Ascending aorta (tissue), 2 donors: ENCODE measurements at regions not wholly inside any gene's neighbourhood (a gene's known extent, or its start where the extent isn't known, plus 50 kb on each side); places are given as distances from the start of the nearest gene placed in this dataset.

Experiments used
- DNase-seq, 2 donors: peaks; one replicate each; pipeline ENCODE4 v3.0.0-alpha.2; 2019; ENCODE audit warnings: low spot score in 2 of 2
- H3K27ac ChIP-seq, 2 donors: fragments of 200-600 bp; sonication (generic); one replicate each; pipeline ENCODE4 v1.5.1; 2016 to 2017; ENCODE audit warnings: mild to moderate bottlenecking in 1 of 2
- H3K27me3 ChIP-seq: fragments of 200-600 bp; sonication (generic); one replicate; pipeline ENCODE4 v1.5.1; 2017
- H3K36me3 ChIP-seq, 2 donors: fragments of 200-600 bp; sonication (generic); one replicate each; pipeline ENCODE4 v1.5.1; 2016
- H3K4me1 ChIP-seq, 2 donors: fragments of 200-600 bp; sonication (generic); one replicate each; pipeline ENCODE4 v1.5.1; 2016 to 2017; ENCODE audit warnings: mild to moderate bottlenecking in 1 of 2
- H3K4me3 ChIP-seq, 2 donors: fragments of 200-600 bp; sonication (generic); one replicate each; pipeline ENCODE4 v1.5.1; 2016 to 2017; ENCODE audit warnings: mild to moderate bottlenecking in 1 of 2
- H3K9me3 ChIP-seq, 2 donors: fragments of 200-600 bp; sonication (generic); one replicate each; pipeline ENCODE4 v1.5.1; 2016
- intact Hi-C: fragments of 100-400 bp; cut with DNase I; formaldehyde crosslinking; loops from one replicate; pipeline ENCODE4 v1.15.1; 2023
- TF ChIP-seq, protein P1 (sequence below), 3 experiments: fragments of 200-600 bp in 2 of 3; fragments of 450-650 bp in 1 of 3; sonication (generic) in 2 of 3; IDR thresholded peaks; one replicate each; pipeline ENCODE4 v1.5.1; 2016 to 2019; ENCODE audit warnings: antibody characterized with exemption in 3 of 3, mild to moderate bottlenecking in 1 of 3, moderate library complexity in 1 of 3

DNA sequence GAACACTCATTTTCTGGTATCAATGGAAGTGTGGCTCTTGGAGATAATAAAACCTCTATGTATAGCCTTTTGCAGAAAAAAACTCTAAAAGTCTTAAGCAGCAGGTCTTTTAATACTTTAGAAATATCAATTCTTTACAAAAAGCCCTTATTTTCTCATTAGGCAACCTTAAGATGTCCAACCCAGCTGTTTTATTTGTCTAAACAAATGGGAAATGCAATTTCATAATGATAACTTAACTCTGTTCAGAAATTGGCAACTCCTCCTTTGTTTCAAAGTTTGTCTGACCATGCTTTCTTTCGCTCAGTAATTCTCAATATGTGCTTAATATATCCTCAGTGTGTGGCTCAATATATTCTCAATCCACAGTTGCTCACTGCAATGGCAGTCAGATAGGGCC lies 196.5 kb upstream of the VEGFC start:
- Histone ChIP-seq H3K36me3 (no peaks in the 10 kb centered on the region), H3K4me1 (no peaks in the 10 kb centered on the region), H3K27ac (no peak overlapping the region), H3K4me3 (no peak overlapping the region), H3K9me3 (no peaks in the 10 kb centered on the region), H3K27me3 (no peaks in the 10 kb centered on the region)
- no peak for DNase-seq
- TF ChIP-seq, protein P1, sequence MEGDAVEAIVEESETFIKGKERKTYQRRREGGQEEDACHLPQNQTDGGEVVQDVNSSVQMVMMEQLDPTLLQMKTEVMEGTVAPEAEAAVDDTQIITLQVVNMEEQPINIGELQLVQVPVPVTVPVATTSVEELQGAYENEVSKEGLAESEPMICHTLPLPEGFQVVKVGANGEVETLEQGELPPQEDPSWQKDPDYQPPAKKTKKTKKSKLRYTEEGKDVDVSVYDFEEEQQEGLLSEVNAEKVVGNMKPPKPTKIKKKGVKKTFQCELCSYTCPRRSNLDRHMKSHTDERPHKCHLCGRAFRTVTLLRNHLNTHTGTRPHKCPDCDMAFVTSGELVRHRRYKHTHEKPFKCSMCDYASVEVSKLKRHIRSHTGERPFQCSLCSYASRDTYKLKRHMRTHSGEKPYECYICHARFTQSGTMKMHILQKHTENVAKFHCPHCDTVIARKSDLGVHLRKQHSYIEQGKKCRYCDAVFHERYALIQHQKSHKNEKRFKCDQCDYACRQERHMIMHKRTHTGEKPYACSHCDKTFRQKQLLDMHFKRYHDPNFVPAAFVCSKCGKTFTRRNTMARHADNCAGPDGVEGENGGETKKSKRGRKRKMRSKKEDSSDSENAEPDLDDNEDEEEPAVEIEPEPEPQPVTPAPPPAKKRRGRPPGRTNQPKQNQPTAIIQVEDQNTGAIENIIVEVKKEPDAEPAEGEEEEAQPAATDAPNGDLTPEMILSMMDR (IDR thresholded peaks at IDR 0.05), result no peak
- intact Hi-C loops, result no loop called here

DNA sequence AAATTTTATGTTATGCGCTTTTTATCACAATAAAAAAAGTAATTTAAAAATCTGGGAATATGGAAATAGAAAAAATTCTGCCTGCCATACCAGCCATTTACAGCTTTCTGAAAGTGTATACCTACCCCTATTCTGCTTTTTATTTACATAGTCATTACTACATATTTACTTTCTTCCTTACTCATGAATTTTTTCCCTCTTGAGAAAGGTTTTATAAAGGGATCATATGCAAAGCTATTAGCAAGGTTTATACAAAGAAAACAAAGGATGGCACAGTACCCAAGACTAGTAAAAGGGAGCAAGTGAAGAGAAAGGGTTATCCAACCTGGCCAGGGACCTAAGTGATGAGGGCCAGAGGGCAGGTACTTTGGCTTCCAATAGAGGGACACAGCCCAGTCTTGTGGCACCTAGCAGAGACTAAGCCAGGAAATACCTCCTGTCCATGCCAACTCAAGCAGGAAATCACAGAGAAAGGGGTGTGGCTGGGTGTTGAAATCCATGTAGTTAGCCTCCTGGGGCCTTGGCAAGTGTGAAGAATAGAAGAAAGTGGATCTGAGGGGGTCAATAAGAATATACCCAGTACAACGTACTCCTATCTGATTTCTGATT lies 207.3 kb upstream of the VEGFC start:
- no peak for DNase-seq
- TF ChIP-seq, protein P1 (IDR thresholded peaks at IDR 0.05), result no peak
- H3K27ac ChIP-seq, result no peak overlapping the region
- no peaks in the 10 kb centered on the region for H3K4me1 ChIP-seq
- H3K9me3 ChIP-seq, result peaks cover 0 to 9% of the 10 kb centered on the region in 2 donors
- H3K36me3 ChIP-seq, result no peaks in the 10 kb centered on the region
- intact Hi-C loops, result no loop called here
- no peaks in the 10 kb centered on the region for H3K27me3 ChIP-seq
- H3K4me3 ChIP-seq, result no peak overlapping the region

DNA sequence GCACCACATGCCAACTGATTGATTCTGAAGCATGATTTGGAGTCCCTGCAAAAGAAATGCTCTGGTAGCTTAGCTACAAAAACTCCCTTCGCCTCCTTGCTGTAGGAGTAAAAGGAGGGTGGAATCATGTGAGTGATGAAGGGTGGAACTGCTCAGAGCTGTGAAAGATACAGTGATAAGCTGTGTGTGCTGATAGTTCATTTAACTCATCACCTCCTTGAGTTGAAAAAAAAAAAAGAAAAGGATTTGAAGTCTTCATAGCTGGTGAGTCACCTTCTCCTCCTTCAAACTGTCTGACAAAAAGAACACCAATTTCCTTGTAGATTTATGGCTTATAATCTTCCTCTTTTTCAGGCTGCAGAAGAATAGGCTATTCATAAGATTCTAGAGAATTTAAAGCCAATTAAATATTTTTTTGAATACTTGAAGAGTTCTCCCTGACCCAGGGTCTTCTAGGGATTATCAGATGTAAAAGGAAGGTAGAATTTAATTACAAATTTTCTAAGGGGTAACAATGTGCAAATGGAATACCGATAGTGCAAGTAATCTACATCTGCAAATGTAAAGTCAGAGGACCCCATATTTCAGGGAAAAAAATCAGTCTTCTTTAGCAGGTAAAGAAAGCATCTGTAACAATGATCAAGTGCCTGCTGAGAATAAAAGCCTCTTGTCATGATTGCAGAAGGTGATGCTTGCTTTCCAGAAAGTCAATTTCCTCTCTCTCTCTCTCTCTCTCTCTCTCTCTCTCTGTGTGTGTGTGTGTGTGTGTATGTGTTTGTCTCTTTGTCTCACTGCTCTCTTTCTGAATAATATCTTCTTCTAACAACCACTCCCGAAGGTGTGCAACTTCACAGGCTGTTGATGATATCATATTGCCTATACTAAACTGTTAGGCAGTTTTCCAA lies 208.8 kb upstream of the VEGFC start:
- H3K36me3 ChIP-seq, result no peaks in the 10 kb centered on the region
- DNase-seq, result no peak
- TF ChIP-seq, protein P1 (IDR thresholded peaks at IDR 0.05), result no peak
- H3K27me3 ChIP-seq, result no peaks in the 10 kb centered on the region
- H3K4me3 ChIP-seq, result no peak overlapping the region
- H3K9me3 ChIP-seq, result peaks cover 0 to 9% of the 10 kb centered on the region in 2 donors
- no peaks in the 10 kb centered on the region for H3K4me1 ChIP-seq
- intact Hi-C loops, result no loop called here
- no peak overlapping the region for H3K27ac ChIP-seq

DNA sequence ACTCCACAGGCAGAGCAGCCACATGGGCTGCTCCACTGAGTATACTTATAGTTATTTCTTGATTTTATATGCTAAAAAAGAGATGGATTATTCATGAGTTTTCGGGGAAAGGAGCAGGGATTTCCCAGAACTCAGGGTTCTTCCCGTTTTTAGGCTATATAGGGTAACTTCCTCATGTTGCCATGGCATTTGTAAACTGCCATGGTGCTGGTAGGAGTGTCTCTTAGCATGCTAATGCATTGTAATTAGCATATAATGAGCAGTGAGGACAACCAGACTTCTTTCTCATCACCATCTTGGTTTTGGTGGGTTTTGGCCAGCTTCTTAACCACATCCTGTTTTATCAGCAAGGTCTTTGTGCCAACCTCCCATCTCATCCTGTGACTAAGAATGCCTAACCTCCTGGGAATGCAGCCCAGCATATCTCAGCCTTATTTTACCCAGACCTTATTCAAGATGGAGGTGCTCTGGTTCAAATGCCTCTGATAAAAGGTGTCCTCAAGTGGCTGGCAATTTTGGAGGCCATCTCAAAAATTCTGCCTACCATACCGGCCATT lies 213.0 kb upstream of the VEGFC start:
- intact Hi-C loops, result no loop called here

DNA sequence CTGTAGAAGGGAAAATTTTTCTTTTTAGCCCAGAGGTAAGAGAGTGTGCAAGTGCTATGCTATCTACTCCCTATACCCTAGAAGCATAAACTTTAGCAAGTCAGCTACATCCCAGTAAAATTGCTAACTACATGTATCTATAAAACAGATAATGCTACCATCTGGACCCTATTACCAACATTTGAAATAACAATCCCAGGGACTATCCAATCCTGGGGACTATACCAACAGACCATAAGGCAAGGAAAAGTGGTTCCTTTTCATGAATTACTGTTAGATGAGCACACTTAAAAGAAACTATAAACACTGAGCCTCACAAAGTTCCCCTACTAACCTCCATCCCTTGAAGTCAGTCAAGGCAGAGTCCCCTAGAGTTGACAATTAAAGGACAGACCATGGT lies 213.6 kb upstream of the VEGFC start:
- Histone ChIP-seq H3K4me3 (no peak overlapping the region), H3K27ac (no peak overlapping the region), H3K4me1 (no peaks in the 10 kb centered on the region), H3K9me3 (no peaks in the 10 kb centered on the region), H3K27me3 (no peaks in the 10 kb centered on the region), H3K36me3 (no peaks in the 10 kb centered on the region)
- intact Hi-C loops, result no loop called here
- no peak for DNase-seq
- TF ChIP-seq, protein P1 (IDR thresholded peaks at IDR 0.05), result no peak

More for the DNA sequence above, 213.0 kb upstream of the VEGFC start:
- H3K4me1 ChIP-seq, result no peaks in the 10 kb centered on the region
- TF ChIP-seq, protein P1 (IDR thresholded peaks at IDR 0.05), result no peak
- no peaks in the 10 kb centered on the region for H3K9me3 ChIP-seq
- no peak overlapping the region for H3K4me3 ChIP-seq
- H3K36me3 ChIP-seq, result no peaks in the 10 kb centered on the region
- no peak overlapping the region for H3K27ac ChIP-seq
- H3K27me3 ChIP-seq, result no peaks in the 10 kb centered on the region
- DNase-seq, result no peak
